ENCODE measurements at regions not wholly inside any gene's neighbourhood (a gene's known extent, or its start where the extent isn't known, plus 50 kb on each side); places are given as distances from the start of the nearest gene placed in this dataset.
A peak's percentile ranks its signal among the peaks of the same experiment; 100 is the strongest.

DNA sequence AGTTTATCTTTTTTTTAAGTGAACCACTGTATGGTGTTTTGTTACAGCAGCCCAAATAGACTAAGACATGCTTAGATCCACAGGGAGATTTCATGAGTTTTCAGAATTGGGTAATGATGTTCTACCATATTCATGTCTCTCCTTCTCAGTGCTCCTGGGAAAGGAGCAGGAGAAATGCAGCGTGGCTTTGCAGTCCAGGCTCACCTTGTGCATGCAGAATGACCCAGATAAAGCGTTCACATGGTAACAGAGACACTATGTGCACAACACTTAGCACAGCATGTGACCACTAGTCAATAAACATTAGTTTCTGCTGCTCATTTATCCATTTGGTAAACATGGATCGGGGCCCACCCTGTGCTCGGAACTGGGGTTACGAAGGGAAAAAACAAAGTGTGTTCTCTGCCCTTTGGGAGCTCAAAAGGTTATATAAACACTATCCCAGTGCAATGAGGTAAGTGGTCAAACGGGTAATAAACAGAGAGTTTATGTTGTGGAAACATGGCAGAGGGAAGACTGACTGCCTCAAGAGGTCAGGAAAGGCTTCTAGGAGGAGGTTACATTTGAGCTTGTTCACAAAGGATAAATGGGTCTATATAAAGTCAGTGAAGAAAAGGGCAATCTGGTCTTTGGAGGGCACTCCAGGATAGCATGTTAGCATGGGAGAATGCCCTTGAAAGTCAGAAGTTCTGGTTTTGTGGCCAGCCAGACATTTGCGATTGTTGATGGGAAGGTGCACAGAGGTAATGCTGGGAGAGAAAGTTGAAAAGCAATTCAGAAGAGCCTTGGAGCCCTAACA, 299.2 kb downstream of the TDRD15 start (continued):
- TF ChIP-seq, protein P1, sequence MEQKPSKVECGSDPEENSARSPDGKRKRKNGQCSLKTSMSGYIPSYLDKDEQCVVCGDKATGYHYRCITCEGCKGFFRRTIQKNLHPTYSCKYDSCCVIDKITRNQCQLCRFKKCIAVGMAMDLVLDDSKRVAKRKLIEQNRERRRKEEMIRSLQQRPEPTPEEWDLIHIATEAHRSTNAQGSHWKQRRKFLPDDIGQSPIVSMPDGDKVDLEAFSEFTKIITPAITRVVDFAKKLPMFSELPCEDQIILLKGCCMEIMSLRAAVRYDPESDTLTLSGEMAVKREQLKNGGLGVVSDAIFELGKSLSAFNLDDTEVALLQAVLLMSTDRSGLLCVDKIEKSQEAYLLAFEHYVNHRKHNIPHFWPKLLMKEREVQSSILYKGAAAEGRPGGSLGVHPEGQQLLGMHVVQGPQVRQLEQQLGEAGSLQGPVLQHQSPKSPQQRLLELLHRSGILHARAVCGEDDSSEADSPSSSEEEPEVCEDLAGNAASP (CRISPR knock-in tag; IDR thresholded peaks at IDR 0.05; ENCODE audit: borderline replicate concordance), result 0 out of 2 replicates have a peak, but pooled peaks have one; percentile 42
- TF ChIP-seq ZNF652 (CRISPR knock-in tag; IDR thresholded peaks at IDR 0.05; ENCODE audit: borderline replicate concordance, low read depth) (no peak), GTF3A (CRISPR knock-in tag; conservative IDR thresholded peaks at IDR 0.05) (no peak), PHF8 (CRISPR knock-in tag; IDR thresholded peaks at IDR 0.05) (no peak), ONECUT2 (CRISPR knock-in tag; IDR thresholded peaks at IDR 0.05) (no peak), SMAD9 (CRISPR knock-in tag; IDR thresholded peaks at IDR 0.05) (no peak), U2AF2 (IDR thresholded peaks at IDR 0.05; ENCODE audit: low read depth, low read length) (no peak), TAF1 (CRISPR knock-in tag; IDR thresholded peaks at IDR 0.05) (no peak), ELF1 (CRISPR knock-in tag; IDR thresholded peaks at IDR 0.05) (no peak), TBX2 (CRISPR knock-in tag; IDR thresholded peaks at IDR 0.05; ENCODE audit: borderline replicate concordance) (peak; percentile 37; the same call in 1 of the 2 replicates)
- TF ChIP-seq, protein P2, sequence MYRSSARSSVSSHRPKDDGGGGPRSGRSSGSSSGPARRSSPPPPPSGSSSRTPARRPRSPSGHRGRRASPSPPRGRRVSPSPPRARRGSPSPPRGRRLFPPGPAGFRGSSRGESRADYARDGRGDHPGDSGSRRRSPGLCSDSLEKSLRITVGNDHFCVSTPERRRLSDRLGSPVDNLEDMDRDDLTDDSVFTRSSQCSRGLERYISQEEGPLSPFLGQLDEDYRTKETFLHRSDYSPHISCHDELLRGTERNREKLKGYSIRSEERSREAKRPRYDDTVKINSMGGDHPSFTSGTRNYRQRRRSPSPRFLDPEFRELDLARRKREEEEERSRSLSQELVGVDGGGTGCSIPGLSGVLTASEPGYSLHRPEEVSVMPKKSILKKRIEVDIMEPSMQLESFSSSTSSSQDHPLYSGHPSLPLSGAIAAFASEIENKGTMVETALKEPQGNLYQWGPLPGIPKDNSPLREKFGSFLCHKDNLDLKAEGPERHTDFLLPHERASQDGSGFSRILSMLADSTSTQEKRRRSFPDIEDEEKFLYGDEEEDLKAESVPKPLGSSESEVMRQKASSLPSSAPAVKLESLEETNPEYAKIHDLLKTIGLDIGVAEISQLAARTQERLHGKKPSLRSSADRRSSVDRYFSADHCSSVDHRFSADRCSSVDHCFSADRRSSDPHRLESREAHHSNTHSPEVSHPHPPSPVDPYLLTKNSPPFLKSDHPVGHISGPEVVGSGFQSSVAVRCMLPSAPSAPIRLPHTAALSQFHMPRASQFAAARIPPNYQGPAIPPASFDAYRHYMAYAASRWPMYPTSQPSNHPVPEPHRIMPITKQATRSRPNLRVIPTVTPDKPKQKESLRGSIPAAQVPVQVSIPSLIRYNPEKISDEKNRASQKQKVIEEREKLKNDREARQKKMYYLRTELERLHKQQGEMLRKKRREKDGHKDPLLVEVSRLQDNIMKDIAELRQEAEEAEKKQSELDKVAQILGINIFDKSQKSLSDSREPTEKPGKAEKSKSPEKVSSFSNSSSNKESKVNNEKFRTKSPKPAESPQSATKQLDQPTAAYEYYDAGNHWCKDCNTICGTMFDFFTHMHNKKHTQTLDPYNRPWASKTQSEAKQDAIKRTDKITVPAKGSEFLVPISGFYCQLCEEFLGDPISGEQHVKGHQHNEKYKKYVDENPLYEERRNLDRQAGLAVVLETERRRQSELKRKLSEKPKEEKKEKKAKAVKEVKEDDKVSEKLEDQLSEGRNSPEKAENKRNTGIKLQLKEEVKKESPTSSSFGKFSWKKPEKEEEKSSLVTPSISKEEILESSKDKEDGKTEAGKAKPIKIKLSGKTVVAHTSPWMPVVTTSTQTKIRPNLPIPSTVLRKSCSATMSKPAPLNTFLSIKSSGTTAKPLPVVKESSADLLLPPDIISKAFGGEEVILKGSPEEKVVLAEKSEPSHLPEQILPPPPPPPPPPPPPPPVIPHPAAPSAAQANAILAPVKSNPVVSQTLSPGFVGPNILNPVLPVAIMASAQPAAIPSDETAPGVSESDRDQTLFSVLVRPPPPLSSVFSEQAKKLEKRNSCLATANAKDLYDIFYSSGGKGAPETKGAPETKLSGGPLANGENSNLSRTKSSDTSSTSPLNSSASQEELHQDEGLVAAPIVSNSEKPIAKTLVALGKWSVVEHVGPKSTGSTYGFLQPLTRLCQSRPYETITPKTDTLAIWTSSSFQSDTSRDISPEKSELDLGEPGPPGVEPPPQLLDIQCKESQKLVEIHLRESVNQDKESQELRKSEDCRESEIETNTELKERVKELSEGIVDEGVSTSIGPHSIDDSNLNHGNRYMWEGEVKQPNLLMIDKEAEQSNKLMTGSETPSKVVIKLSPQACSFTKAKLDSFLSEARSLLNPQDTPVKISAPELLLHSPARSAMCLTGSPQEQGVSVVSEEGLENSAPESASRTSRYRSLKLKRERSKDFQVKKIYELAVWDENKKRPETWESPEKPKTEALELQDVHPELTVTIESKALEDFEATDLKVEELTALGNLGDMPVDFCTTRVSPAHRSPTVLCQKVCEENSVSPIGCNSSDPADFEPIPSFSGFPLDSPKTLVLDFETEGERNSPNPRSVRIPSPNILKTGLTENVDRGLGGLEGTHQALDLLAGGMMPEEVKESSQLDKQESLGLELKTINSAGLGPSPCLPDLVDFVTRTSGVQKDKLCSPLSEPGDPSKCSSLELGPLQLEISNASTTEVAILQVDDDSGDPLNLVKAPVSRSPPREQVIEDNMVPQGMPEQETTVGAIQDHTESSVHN (CRISPR knock-in tag; IDR thresholded peaks at IDR 0.05), result no peak
- TF ChIP-seq, protein P3, sequence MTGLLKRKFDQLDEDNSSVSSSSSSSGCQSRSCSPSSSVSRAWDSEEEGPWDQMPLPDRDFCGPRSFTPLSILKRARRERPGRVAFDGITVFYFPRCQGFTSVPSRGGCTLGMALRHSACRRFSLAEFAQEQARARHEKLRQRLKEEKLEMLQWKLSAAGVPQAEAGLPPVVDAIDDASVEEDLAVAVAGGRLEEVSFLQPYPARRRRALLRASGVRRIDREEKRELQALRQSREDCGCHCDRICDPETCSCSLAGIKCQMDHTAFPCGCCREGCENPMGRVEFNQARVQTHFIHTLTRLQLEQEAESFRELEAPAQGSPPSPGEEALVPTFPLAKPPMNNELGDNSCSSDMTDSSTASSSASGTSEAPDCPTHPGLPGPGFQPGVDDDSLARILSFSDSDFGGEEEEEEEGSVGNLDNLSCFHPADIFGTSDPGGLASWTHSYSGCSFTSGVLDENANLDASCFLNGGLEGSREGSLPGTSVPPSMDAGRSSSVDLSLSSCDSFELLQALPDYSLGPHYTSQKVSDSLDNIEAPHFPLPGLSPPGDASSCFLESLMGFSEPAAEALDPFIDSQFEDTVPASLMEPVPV (CRISPR knock-in tag; IDR thresholded peaks at IDR 0.05), result no peak
- TF ChIP-seq, protein P4, sequence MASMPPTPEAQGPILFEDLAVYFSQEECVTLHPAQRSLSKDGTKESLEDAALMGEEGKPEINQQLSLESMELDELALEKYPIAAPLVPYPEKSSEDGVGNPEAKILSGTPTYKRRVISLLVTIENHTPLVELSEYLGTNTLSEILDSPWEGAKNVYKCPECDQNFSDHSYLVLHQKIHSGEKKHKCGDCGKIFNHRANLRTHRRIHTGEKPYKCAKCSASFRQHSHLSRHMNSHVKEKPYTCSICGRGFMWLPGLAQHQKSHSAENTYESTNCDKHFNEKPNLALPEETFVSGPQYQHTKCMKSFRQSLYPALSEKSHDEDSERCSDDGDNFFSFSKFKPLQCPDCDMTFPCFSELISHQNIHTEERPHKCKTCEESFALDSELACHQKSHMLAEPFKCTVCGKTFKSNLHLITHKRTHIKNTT (CRISPR knock-in tag; IDR thresholded peaks at IDR 0.05), result no peak
- TF ChIP-seq, protein P5, sequence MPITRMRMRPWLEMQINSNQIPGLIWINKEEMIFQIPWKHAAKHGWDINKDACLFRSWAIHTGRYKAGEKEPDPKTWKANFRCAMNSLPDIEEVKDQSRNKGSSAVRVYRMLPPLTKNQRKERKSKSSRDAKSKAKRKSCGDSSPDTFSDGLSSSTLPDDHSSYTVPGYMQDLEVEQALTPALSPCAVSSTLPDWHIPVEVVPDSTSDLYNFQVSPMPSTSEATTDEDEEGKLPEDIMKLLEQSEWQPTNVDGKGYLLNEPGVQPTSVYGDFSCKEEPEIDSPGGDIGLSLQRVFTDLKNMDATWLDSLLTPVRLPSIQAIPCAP (CRISPR knock-in tag; IDR thresholded peaks at IDR 0.05; ENCODE audit: low read depth), result no peak

Data from HepG2 (cell line).